PC-3 (cell line): ENCODE measurements at regions not wholly inside any gene's neighbourhood (a gene's known extent, or its start where the extent isn't known, plus 50 kb on each side); places are given as distances from the start of the nearest gene placed in this dataset.

ENCODE experiments used
- EZH2phosphoT487 ChIP-seq: fragments of 300-600 bp; sonication (generic); IDR thresholded peaks from 2 replicates; pipeline ENCODE4 v1.6.1; 2018; ENCODE audit warnings: mild to moderate bottlenecking, antibody characterized with exemption, low read length, borderline replicate concordance
- TF ChIP-seq, protein P1 (sequence below): fragments of 300-600 bp; sonication (generic); conservative IDR thresholded peaks from 2 replicates; pipeline ENCODE4 v1.5.1; 2017; ENCODE audit warnings: antibody characterized with exemption, low read depth, mild to moderate bottlenecking, low read length

- TF ChIP-seq, protein P1, sequence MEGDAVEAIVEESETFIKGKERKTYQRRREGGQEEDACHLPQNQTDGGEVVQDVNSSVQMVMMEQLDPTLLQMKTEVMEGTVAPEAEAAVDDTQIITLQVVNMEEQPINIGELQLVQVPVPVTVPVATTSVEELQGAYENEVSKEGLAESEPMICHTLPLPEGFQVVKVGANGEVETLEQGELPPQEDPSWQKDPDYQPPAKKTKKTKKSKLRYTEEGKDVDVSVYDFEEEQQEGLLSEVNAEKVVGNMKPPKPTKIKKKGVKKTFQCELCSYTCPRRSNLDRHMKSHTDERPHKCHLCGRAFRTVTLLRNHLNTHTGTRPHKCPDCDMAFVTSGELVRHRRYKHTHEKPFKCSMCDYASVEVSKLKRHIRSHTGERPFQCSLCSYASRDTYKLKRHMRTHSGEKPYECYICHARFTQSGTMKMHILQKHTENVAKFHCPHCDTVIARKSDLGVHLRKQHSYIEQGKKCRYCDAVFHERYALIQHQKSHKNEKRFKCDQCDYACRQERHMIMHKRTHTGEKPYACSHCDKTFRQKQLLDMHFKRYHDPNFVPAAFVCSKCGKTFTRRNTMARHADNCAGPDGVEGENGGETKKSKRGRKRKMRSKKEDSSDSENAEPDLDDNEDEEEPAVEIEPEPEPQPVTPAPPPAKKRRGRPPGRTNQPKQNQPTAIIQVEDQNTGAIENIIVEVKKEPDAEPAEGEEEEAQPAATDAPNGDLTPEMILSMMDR, result no peak
- no peak for TF ChIP-seq EZH2phosphoT487
These were observed 93.6 kb downstream of the CD24 start for GRCh38 chr6:106880952-106881351.
